HG03342 (cell line): ENCODE measurements at regions not wholly inside any gene's neighbourhood (a gene's known extent, or its start where the extent isn't known, plus 50 kb on each side); places are given as distances from the start of the nearest gene placed in this dataset.

Experiments used
- ATAC-seq: cut with Tn5 transposase; IDR thresholded peaks from one replicate; pipeline ENCODE4 v1.9.1; 2021; ENCODE audit warnings: mild to moderate bottlenecking, moderate library complexity; ENCODE audit not compliant: unreplicated experiment

- ATAC-seq = peak; percentile 94
Observed at GRCh38 chr3:34361921-34362320, 563.5 kb downstream of the PDCD6IP start.

GRCh38 chr3:34362910-34363309 is 564.5 kb downstream of the PDCD6IP start:
- no peak for ATAC-seq

GRCh38 chr3:34363881-34364280 is 565.5 kb downstream of the PDCD6IP start:
- no peak for ATAC-seq

GRCh38 chr3:34364335-34364734 is 565.9 kb downstream of the PDCD6IP start:
- ATAC-seq = no peak

GRCh38 chr3:34365231-34365630 is 566.8 kb downstream of the PDCD6IP start:
- no peak for ATAC-seq

- ATAC-seq = no peak
Observed at GRCh38 chr3:34365771-34366170, 567.3 kb downstream of the PDCD6IP start.

GRCh38 chr3:34367521-34367920 is 569.1 kb downstream of the PDCD6IP start:
- no peak for ATAC-seq

- ATAC-seq = no peak
Observed at GRCh38 chr3:34374521-34374920, 576.1 kb downstream of the PDCD6IP start.

GRCh38 chr3:34376691-34377090 is 578.3 kb downstream of the PDCD6IP start:
- ATAC-seq = no peak

- ATAC-seq = no peak
Observed at GRCh38 chr3:34377961-34378360, 579.5 kb downstream of the PDCD6IP start.

- ATAC-seq = no peak
Observed at GRCh38 chr3:34381243-34381642, 582.8 kb downstream of the PDCD6IP start.

GRCh38 chr3:34382859-34383258 is 584.4 kb downstream of the PDCD6IP start:
- no peak for ATAC-seq

GRCh38 chr3:34386309-34386708 is 587.9 kb downstream of the PDCD6IP start:
- no peak for ATAC-seq

- ATAC-seq = no peak
Observed at GRCh38 chr3:34387826-34388564, 589.6 kb downstream of the PDCD6IP start.

GRCh38 chr3:34388830-34389229 is 590.4 kb downstream of the PDCD6IP start:
- no peak for ATAC-seq

- ATAC-seq = no peak
Observed at GRCh38 chr3:34394978-34395748, 596.7 kb downstream of the PDCD6IP start.

- no peak for ATAC-seq
Observed at GRCh38 chr3:34396288-34396687, 597.9 kb downstream of the PDCD6IP start.

- no peak for ATAC-seq
Observed at GRCh38 chr3:34396956-34397355, 598.5 kb downstream of the PDCD6IP start.

GRCh38 chr3:34399401-34399800 is 601.0 kb downstream of the PDCD6IP start:
- no peak for ATAC-seq

- no peak for ATAC-seq
Observed at GRCh38 chr3:34405159-34405558, 606.7 kb downstream of the PDCD6IP start.

GRCh38 chr3:34407281-34407680 is 608.9 kb downstream of the PDCD6IP start:
- no peak for ATAC-seq

- no peak for ATAC-seq
Observed at GRCh38 chr3:34408088-34408487, 609.7 kb downstream of the PDCD6IP start.
